Neuron (in vitro differentiated cells): ENCODE measurements at regions not wholly inside any gene's neighbourhood (a gene's known extent, or its start where the extent isn't known, plus 50 kb on each side); places are given as distances from the start of the nearest gene placed in this dataset.

Experiments used
- H2AFZ ChIP-seq: one replicate; pipeline ENCODE4 v1.6.1; 2013; ENCODE audit warnings: low read depth, mild to moderate bottlenecking, inconsistent platforms, low read length, moderate library complexity
- H3K27me3 ChIP-seq: one replicate; pipeline ENCODE4 v1.6.1; 2013; ENCODE audit warnings: low read length; ENCODE audit not compliant: insufficient read depth
- H3K36me3 ChIP-seq: one replicate; pipeline ENCODE4 v1.6.1; 2013; ENCODE audit warnings: low read length; ENCODE audit not compliant: insufficient read depth
- H3K4me1 ChIP-seq: one replicate; pipeline ENCODE4 v1.6.1; 2013; ENCODE audit warnings: low read length; ENCODE audit not compliant: insufficient read depth
- H3K4me3 ChIP-seq: 2 replicates; pipeline ENCODE4 v1.5.1; 2013; ENCODE audit warnings: mild to moderate bottlenecking, low read length, moderate library complexity
- H3K9me3 ChIP-seq: one replicate; pipeline ENCODE4 v1.6.1; 2013; ENCODE audit warnings: low read length

- H3K4me1 ChIP-seq = no peaks in the 10 kb centered on the region
- no peaks in the 10 kb centered on the region for H3K9me3 ChIP-seq
- H3K27me3 ChIP-seq = no peaks in the 10 kb centered on the region
- H3K36me3 ChIP-seq = no peaks in the 10 kb centered on the region
- H3K4me3 ChIP-seq = no peak overlapping the region
- H2AFZ ChIP-seq = no peak overlapping the region
Observed at GRCh38 chr9:18233311-18233710, 240.6 kb upstream of the ADAMTSL1 start.

GRCh38 chr9:18233776-18234445 is 240.0 kb upstream of the ADAMTSL1 start:
- Histone ChIP-seq H3K4me1 (no peaks in the 10 kb centered on the region), H3K27me3 (no peaks in the 10 kb centered on the region), H3K9me3 (no peaks in the 10 kb centered on the region), H3K36me3 (no peaks in the 10 kb centered on the region), H2AFZ (no peak overlapping the region), H3K4me3 (no peak overlapping the region)

GRCh38 chr9:18235181-18235908 is 238.6 kb upstream of the ADAMTSL1 start:
- Histone ChIP-seq H2AFZ (no peak overlapping the region), H3K27me3 (no peaks in the 10 kb centered on the region), H3K4me3 (no peak overlapping the region), H3K4me1 (no peaks in the 10 kb centered on the region), H3K9me3 (no peaks in the 10 kb centered on the region), H3K36me3 (no peaks in the 10 kb centered on the region)

DNA sequence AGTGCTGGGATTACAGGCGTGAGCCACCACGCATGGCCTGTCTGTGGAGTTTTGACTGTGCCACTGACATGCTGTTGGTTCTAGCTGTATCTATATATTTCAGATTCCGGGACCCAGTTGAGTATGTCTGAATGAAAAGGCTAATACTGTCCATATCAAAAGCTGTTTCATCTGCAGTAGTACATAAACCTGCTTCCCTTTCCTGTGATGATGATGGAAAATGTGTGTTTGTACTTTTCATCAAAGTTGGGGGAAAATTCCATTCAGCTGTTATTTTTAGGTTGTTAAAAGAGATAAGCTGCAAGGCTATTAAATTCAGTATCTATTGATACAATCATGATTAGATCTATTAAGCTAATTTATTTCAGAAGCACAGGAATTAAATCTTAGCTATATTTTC is 237.6 kb upstream of the ADAMTSL1 start:
- Histone ChIP-seq H3K9me3 (no peaks in the 10 kb centered on the region), H2AFZ (no peak overlapping the region), H3K4me1 (no peaks in the 10 kb centered on the region), H3K36me3 (no peaks in the 10 kb centered on the region), H3K4me3 (no peak overlapping the region), H3K27me3 (no peaks in the 10 kb centered on the region)

DNA sequence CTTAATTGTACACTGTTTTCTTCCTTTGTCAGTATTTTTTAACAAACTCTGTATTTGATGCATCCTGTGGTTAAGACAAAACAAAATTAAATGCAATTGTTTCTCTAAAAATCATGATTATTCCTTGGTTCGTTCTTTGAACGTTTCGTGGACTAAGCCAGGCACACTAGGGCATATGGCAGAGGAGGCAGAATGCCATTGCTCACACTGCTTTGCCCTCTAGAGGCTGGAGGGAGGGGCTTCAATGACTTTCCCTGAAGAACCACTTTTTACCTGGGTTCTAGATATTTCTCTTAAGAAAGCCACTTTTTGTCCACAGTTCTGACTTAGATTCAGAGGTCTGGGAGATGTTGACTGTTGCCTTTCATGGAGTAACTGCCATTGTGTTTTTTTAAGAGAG is 236.2 kb upstream of the ADAMTSL1 start:
- H3K36me3 ChIP-seq = no peaks in the 10 kb centered on the region
- no peaks in the 10 kb centered on the region for H3K4me1 ChIP-seq
- no peaks in the 10 kb centered on the region for H3K9me3 ChIP-seq
- H2AFZ ChIP-seq = no peak overlapping the region
- H3K27me3 ChIP-seq = no peaks in the 10 kb centered on the region
- H3K4me3 ChIP-seq = no peak overlapping the region

DNA sequence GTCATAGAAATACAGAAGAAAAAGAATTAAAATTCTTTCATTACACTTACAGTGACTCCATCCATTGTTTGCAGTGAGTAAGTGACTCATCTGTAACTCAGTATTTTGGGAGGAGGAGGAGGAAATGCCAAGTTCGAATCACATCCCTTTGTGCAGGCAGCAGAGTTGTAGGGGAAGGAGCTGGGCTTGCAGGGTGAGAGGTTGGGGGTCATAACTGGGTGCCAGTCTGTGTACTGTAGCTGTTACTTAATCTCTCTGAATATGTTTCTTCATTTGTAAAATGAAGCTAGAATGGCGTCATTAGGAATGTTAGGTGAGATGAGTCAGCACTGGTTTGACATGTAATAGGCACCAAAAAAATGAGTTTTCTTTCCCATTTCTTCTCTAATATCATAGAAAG is 235.7 kb upstream of the ADAMTSL1 start:
- Histone ChIP-seq H3K4me1 (no peaks in the 10 kb centered on the region), H2AFZ (no peak overlapping the region), H3K4me3 (no peak overlapping the region), H3K9me3 (no peaks in the 10 kb centered on the region), H3K27me3 (no peaks in the 10 kb centered on the region), H3K36me3 (no peaks in the 10 kb centered on the region)

GRCh38 chr9:18238752-18239447 is 235.1 kb upstream of the ADAMTSL1 start:
- Histone ChIP-seq H3K27me3 (no peaks in the 10 kb centered on the region), H2AFZ (no peak overlapping the region), H3K9me3 (no peaks in the 10 kb centered on the region), H3K4me1 (no peaks in the 10 kb centered on the region), H3K4me3 (no peak overlapping the region), H3K36me3 (no peaks in the 10 kb centered on the region)

DNA sequence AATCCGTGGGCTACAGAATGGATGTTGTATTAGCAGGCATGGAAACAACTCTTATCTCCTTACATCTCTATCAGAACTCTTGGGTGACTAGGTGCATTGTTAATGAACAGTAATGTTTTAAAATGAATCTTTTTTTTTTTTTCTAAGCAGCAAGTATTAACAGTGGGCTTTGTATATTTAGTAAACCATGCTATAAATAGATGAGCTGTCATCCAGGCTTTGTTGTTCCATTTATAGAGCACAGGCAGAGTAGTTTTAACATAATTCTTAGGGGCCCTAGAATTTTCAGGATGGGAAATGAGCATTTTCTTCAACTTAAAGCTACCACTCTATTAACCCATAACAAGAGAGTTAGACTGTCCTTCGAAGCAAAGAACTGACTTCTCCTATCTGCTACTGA is 233.7 kb upstream of the ADAMTSL1 start:
- no peak overlapping the region for H2AFZ ChIP-seq
- H3K36me3 ChIP-seq = no peaks in the 10 kb centered on the region
- H3K4me1 ChIP-seq = no peaks in the 10 kb centered on the region
- H3K27me3 ChIP-seq = no peaks in the 10 kb centered on the region
- no peak overlapping the region for H3K4me3 ChIP-seq
- no peaks in the 10 kb centered on the region for H3K9me3 ChIP-seq

GRCh38 chr9:18245911-18246310 is 228.0 kb upstream of the ADAMTSL1 start:
- no peaks in the 10 kb centered on the region for H3K4me1 ChIP-seq
- no peaks in the 10 kb centered on the region for H3K9me3 ChIP-seq
- peaks cover 3% of the 10 kb centered on the region for H3K27me3 ChIP-seq
- H2AFZ ChIP-seq = no peak overlapping the region
- H3K36me3 ChIP-seq = no peaks in the 10 kb centered on the region
- no peak overlapping the region for H3K4me3 ChIP-seq

- Histone ChIP-seq H3K4me3 (no peak overlapping the region), H3K27me3 (peaks cover 3% of the 10 kb centered on the region), H3K4me1 (no peaks in the 10 kb centered on the region), H3K9me3 (no peaks in the 10 kb centered on the region), H2AFZ (no peak overlapping the region), H3K36me3 (no peaks in the 10 kb centered on the region)
Observed at GRCh38 chr9:18250053-18250452, 223.9 kb upstream of the ADAMTSL1 start.

GRCh38 chr9:18253950-18254349 is 220.0 kb upstream of the ADAMTSL1 start:
- Histone ChIP-seq H3K4me1 (peaks cover 3% of the 10 kb centered on the region), H2AFZ (no peak overlapping the region), H3K36me3 (no peaks in the 10 kb centered on the region), H3K9me3 (no peaks in the 10 kb centered on the region), H3K4me3 (no peak overlapping the region), H3K27me3 (no peaks in the 10 kb centered on the region)

DNA sequence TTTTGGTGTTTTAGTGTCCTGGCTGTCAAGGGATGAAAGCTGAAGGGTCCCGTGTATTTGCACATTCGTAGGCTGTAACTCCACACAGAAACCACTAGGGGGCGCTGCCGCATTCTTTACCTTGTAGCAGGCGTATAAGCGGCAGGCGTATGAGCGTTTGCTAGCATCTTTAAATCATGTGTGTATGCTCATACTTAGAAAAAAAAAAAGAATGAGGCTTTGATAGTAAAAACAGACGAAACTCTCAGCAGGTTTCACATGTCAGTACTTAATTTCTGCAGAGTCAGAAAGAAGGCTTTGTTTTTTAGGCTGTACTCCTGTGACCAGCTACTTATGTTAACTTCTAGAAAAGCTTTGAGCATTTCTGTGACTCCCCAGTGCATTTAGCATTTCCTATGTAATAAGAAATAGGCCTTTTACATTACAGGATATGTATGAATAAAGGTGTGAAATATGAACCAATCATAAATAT is 218.8 kb upstream of the ADAMTSL1 start:
- H3K36me3 ChIP-seq = no peaks in the 10 kb centered on the region
- H3K4me3 ChIP-seq = no peak overlapping the region
- H3K4me1 ChIP-seq = peaks cover 3% of the 10 kb centered on the region
- H3K27me3 ChIP-seq = no peaks in the 10 kb centered on the region
- no peaks in the 10 kb centered on the region for H3K9me3 ChIP-seq
- H2AFZ ChIP-seq = peak overlapping the region; percentile 14

DNA sequence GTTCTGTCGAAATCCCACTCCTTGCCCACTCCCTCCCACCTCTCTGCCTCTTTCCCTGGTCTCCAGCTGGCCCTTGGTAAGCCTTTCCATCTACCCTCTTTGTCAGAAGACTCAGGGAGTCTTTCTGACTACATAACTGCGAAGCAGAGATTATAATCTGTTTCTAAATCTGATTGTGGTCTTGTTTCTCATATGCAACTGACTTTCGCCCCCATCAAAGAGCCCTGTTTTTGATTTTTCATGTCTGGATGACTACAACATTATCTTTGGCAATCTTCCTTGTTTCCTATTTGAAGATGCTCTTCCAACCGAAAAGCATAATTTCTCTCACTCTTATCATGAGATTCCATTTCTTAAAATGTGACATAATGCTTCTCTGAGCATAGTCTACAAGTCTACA is 218.2 kb upstream of the ADAMTSL1 start:
- Histone ChIP-seq H3K27me3 (no peaks in the 10 kb centered on the region), H3K4me3 (no peak overlapping the region), H2AFZ (peak overlapping the region; percentile 14), H3K4me1 (peaks cover 3% of the 10 kb centered on the region), H3K9me3 (no peaks in the 10 kb centered on the region), H3K36me3 (no peaks in the 10 kb centered on the region)
